Esophagus muscularis mucosa (tissue), 4 donors: ENCODE measurements at regions not wholly inside any gene's neighbourhood (a gene's known extent, or its start where the extent isn't known, plus 50 kb on each side); places are given as distances from the start of the nearest gene placed in this dataset.

Experiments used
- EP300 ChIP-seq: sonication (generic); formaldehyde crosslinking; IDR thresholded peaks from one replicate; pipeline ENCODE4 v1.6.1; 2017; ENCODE audit warnings: antibody characterized with exemption
- POLR2A ChIP-seq: fragments of 450-650 bp; IDR thresholded peaks from one replicate; pipeline ENCODE4 v1.6.1; 2017; ENCODE audit warnings: antibody characterized with exemption, moderate library complexity, mild to moderate bottlenecking, low read depth
- POLR2AphosphoS5 ChIP-seq, 2 donors: sonication (generic); formaldehyde crosslinking; IDR thresholded peaks; one replicate each; pipeline ENCODE4 v1.6.1; 2017; ENCODE audit warnings: antibody characterized with exemption in 2 of 2
- TF ChIP-seq, protein P1 (sequence below), 3 experiments: fragments of 200-600 bp in 2 of 3; fragments of 450-650 bp in 1 of 3; sonication (generic) in 2 of 3; IDR thresholded peaks; one replicate each; pipeline ENCODE4 v1.5.1; 2017 to 2019; ENCODE audit warnings: antibody characterized with exemption in 3 of 3, mild to moderate bottlenecking in 2 of 3, moderate library complexity in 1 of 3

DNA sequence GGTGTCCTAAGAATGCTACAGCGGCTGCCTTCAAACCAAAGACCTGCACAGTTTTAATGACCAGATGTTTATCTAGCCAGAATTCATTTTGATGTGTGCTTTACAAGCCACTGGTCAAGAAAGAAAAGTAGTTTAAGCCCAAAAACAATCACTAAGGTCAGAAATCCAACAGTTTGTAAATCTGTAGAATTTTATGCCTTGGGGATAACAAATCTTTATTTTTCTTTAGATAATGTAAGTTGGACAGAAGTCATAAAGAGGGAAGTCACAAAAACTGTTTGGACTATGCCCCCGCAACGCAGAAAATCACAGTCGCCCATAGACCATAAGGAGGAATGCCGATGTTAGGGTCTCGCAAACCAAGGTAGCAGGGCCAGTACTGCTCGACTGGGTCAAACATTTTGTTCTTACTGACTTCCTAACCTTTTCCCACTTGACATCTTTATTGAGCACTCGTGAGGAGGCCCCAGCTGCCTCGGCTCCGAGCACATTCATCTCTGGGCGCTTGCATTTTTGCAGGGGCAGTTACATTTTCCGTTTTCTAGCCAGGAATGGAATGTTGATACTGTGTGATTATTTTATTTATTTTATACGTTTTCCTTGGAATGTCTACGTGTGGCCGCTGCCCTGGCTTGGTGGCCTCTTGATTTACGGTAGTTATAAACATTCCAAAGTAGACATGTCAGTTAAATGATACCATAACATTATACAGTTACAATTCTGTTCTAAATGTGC, 56.7 kb upstream of the APCDD1L start:
- TF ChIP-seq, protein P1, sequence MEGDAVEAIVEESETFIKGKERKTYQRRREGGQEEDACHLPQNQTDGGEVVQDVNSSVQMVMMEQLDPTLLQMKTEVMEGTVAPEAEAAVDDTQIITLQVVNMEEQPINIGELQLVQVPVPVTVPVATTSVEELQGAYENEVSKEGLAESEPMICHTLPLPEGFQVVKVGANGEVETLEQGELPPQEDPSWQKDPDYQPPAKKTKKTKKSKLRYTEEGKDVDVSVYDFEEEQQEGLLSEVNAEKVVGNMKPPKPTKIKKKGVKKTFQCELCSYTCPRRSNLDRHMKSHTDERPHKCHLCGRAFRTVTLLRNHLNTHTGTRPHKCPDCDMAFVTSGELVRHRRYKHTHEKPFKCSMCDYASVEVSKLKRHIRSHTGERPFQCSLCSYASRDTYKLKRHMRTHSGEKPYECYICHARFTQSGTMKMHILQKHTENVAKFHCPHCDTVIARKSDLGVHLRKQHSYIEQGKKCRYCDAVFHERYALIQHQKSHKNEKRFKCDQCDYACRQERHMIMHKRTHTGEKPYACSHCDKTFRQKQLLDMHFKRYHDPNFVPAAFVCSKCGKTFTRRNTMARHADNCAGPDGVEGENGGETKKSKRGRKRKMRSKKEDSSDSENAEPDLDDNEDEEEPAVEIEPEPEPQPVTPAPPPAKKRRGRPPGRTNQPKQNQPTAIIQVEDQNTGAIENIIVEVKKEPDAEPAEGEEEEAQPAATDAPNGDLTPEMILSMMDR (IDR thresholded peaks at IDR 0.05), result no peak
- no peak for TF ChIP-seq POLR2A
- TF ChIP-seq EP300, result no peak
- no peak for TF ChIP-seq POLR2AphosphoS5 (IDR thresholded peaks at IDR 0.05)
